ENCODE measurements at regions not wholly inside any gene's neighbourhood (a gene's known extent, or its start where the extent isn't known, plus 50 kb on each side); places are given as distances from the start of the nearest gene placed in this dataset.

DNA sequence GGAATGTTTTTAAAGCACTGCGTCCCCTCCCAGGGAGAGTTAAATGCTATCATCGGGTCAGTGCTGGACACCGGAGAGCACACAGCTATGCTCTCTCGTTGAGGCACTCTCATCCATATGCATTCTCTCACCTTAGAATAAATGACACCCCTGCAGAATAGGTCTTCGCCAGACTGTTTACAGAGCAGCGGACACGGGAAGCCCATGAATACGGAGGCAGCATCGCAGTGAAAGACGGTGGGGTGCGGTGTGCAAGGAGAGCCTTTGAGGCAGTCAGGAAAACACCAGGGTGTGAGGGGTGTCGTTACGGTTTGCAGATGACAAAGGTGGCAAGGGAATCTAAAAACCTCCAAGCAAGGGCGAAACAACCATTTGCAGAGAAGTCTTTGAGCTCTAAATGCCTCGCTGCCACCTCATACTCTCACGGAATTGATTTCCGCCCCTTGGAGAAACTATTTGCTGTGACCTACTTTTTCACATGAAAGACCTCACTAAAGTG, 169.2 kb upstream of the FHL2 start:
- peak; percentile 79 for ATAC-seq (ENCODE audit: low read depth)
- Histone ChIP-seq H2BK15ac (ENCODE audit: low read depth, low read length) (no peak overlapping the region), H4K20me1 (ENCODE audit: insufficient read depth, low read length) (no peaks in the 10 kb centered on the region), H3K9me3 (ENCODE audit: control insufficient read depth, insufficient read depth, low read length) (peaks cover 3% of the 10 kb centered on the region), H4K8ac (ENCODE audit: low read depth in 2 of 2, low read length in 2 of 2) (no peak overlapping the region), H2BK120ac (ENCODE audit: low read depth, low read length) (no peak overlapping the region), H3K4me2 (ENCODE audit: low read depth, low read length) (peak overlapping the region; percentile 90), H3K4me3 (ENCODE audit: insufficient read depth, low read depth, low read length) (peak overlapping the region; percentile 11; the same call in 1 of the 2 replicates), H3K27me3 (ENCODE audit: control insufficient read depth, insufficient read depth, low read length) (peaks cover 52% of the 10 kb centered on the region), H3K14ac (replicated peaks; ENCODE audit: low read depth, low read length) (no peak overlapping the region), H4K91ac (ENCODE audit: insufficient read depth, low read depth, low read length) (no peak overlapping the region), H3K9me1 (ENCODE audit: insufficient read depth, low read length) (no peaks in the 10 kb centered on the region), H3K18ac (ENCODE audit: low read depth, low read length) (peak overlapping the region; percentile 6; the same call in 1 of the 2 replicates), H2BK20ac (ENCODE audit: low read depth, low read length) (no peak overlapping the region), H3K56ac (ENCODE audit: extremely low read depth, insufficient read depth, low read length) (no peak overlapping the region), H2AFZ (replicated peaks; ENCODE audit: low read length, poor library complexity) (peak overlapping the region; percentile 35), H2AK9ac (replicated peaks; ENCODE audit: low read depth, low read length, poor library complexity) (peak overlapping the region; percentile 68), H3K9ac (ENCODE audit: low read depth, low read length) (no peak overlapping the region), H3K36me3 (ENCODE audit: control insufficient read depth, insufficient read depth, low read length) (no peaks in the 10 kb centered on the region), H3K4me1 (ENCODE audit: control insufficient read depth, insufficient read depth, low read length) (peaks cover 5% of the 10 kb centered on the region), H3K79me1 (ENCODE audit: low read depth in 1 of 2, low read length in 2 of 2) (no peaks in the 10 kb centered on the region), H2AK5ac (ENCODE audit: low read depth, low read length) (no peak overlapping the region), H3K23ac (ENCODE audit: low read depth, low read length) (no peak overlapping the region), H3K27ac (ENCODE audit: insufficient read depth, low read length) (no peak overlapping the region), H3K4ac (ENCODE audit: low read depth, low read length) (no peak overlapping the region; the same call in 1 of the 2 replicates), H2BK5ac (ENCODE audit: low read depth, low read length, poor library complexity, severe bottlenecking) (no peak overlapping the region), H4K5ac (ENCODE audit: low read depth, low read length) (no peak overlapping the region)
- no peak for DNase-seq
- ChIA-PET POLR2A (ENCODE audit: unreplicated experiment) (no interaction called here), CTCF (interaction anchor here (0.7 kb wide), 1 partner anchor 81 kb away, joined by 3 read pairs; no protein-coding TSS in a partner anchor)
- TF ChIP-seq CHD1 (IDR thresholded peaks at IDR 0.05; ENCODE audit: low read depth, low read length) = no peak
- TF ChIP-seq, protein P1, sequence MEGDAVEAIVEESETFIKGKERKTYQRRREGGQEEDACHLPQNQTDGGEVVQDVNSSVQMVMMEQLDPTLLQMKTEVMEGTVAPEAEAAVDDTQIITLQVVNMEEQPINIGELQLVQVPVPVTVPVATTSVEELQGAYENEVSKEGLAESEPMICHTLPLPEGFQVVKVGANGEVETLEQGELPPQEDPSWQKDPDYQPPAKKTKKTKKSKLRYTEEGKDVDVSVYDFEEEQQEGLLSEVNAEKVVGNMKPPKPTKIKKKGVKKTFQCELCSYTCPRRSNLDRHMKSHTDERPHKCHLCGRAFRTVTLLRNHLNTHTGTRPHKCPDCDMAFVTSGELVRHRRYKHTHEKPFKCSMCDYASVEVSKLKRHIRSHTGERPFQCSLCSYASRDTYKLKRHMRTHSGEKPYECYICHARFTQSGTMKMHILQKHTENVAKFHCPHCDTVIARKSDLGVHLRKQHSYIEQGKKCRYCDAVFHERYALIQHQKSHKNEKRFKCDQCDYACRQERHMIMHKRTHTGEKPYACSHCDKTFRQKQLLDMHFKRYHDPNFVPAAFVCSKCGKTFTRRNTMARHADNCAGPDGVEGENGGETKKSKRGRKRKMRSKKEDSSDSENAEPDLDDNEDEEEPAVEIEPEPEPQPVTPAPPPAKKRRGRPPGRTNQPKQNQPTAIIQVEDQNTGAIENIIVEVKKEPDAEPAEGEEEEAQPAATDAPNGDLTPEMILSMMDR (conservative IDR thresholded peaks at IDR 0.05; ENCODE audit: low read depth, low read length) = no peak
- TF ChIP-seq, protein P2, sequence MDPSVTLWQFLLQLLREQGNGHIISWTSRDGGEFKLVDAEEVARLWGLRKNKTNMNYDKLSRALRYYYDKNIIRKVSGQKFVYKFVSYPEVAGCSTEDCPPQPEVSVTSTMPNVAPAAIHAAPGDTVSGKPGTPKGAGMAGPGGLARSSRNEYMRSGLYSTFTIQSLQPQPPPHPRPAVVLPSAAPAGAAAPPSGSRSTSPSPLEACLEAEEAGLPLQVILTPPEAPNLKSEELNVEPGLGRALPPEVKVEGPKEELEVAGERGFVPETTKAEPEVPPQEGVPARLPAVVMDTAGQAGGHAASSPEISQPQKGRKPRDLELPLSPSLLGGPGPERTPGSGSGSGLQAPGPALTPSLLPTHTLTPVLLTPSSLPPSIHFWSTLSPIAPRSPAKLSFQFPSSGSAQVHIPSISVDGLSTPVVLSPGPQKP (IDR thresholded peaks at IDR 0.05; ENCODE audit: borderline replicate concordance, low read depth, low read length) = no peak
- no peak for TF ChIP-seq RFX5 (IDR thresholded peaks at IDR 0.05; ENCODE audit: low read depth, low read length)
- no peak for TF ChIP-seq CEBPB (IDR thresholded peaks at IDR 0.05; ENCODE audit: low read depth, low read length)
- TF ChIP-seq RAD21 (IDR thresholded peaks at IDR 0.05; ENCODE audit: low read length) = no peak
- TF ChIP-seq POLR2A (IDR thresholded peaks at IDR 0.05; ENCODE audit: low read depth, low read length) = no peak
- no peak for TF ChIP-seq NFE2L2 (IDR thresholded peaks at IDR 0.05; ENCODE audit: low read depth, low read length)
- TF ChIP-seq SMC3 (IDR thresholded peaks at IDR 0.05; ENCODE audit: low read depth, low read length) = no peak
- TF ChIP-seq MAFK (IDR thresholded peaks at IDR 0.05; ENCODE audit: low read depth, low read length) = no peak
- TF ChIP-seq MAZ (IDR thresholded peaks at IDR 0.05; ENCODE audit: borderline replicate concordance, low read depth, low read length) = no peak
- in situ Hi-C loops (cut with MboI; ENCODE audit: low sequenced_read_pairs) = no loop called here
- dilution Hi-C loops (cut with HindIII; ENCODE audit: low sequenced_read_pairs, unreplicated experiment) = no loop called here
- no TSS peak for BruUV-seq (replicated peaks)
- intact Hi-C loops (cut with micrococcal nuclease) = no loop called here
- WGBS, 2 experiments (ENCODE audit: extremely low coverage in 2 of 2, insufficient read length in 1 of 2) = 20% methylated on average over 1 of the region's 17 CpGs; no CpG with 5 or more reads in 1 of the 2 experiments
